ACC112 (cell line): ENCODE measurements at regions not wholly inside any gene's neighbourhood (a gene's known extent, or its start where the extent isn't known, plus 50 kb on each side); places are given as distances from the start of the nearest gene placed in this dataset.

Source experiments
- H2AFZ ChIP-seq: fragments of 200-600 bp; sonication (generic); one replicate; pipeline ENCODE4 v1.6.0; 2017; ENCODE audit warnings: antibody characterized with exemption, low read length; ENCODE audit not compliant: unreplicated experiment
- H3K27ac ChIP-seq: fragments of 200-600 bp; sonication (generic); 2 replicates; pipeline ENCODE4 v1.5.1; 2014; ENCODE audit warnings: low read depth, mild to moderate bottlenecking, antibody characterized with exemption, low read length, moderate library complexity
- H3K27me3 ChIP-seq: fragments of 200-600 bp; sonication (generic); 2 replicates; pipeline ENCODE4 v1.6.1; 2014; ENCODE audit warnings: mild to moderate bottlenecking, antibody characterized with exemption, low read length, moderate library complexity, mixed read lengths; ENCODE audit not compliant: insufficient read depth
- H3K36me3 ChIP-seq: fragments of 200-600 bp; sonication (generic); 2 replicates; pipeline ENCODE4 v1.6.1; 2016; ENCODE audit warnings: mild to moderate bottlenecking, antibody characterized with exemption, low read length, moderate library complexity, mixed read lengths; ENCODE audit not compliant: insufficient read depth
- H3K4me1 ChIP-seq: fragments of 200-600 bp; sonication (generic); one replicate; pipeline ENCODE4 v1.6.1; 2016; ENCODE audit warnings: low read length, mixed read lengths; ENCODE audit not compliant: insufficient read depth, unreplicated experiment, control insufficient read depth
- H3K4me3 ChIP-seq: fragments of 200-600 bp; sonication (generic); 2 replicates; pipeline ENCODE4 v1.5.1; 2014; ENCODE audit warnings: mild to moderate bottlenecking, low read depth, low read length
- H3K79me2 ChIP-seq: fragments of 200-600 bp; sonication (generic); one replicate; pipeline ENCODE4 v1.6.0; 2016; ENCODE audit warnings: low read length; ENCODE audit not compliant: control insufficient read depth, unreplicated experiment, insufficient read depth

DNA sequence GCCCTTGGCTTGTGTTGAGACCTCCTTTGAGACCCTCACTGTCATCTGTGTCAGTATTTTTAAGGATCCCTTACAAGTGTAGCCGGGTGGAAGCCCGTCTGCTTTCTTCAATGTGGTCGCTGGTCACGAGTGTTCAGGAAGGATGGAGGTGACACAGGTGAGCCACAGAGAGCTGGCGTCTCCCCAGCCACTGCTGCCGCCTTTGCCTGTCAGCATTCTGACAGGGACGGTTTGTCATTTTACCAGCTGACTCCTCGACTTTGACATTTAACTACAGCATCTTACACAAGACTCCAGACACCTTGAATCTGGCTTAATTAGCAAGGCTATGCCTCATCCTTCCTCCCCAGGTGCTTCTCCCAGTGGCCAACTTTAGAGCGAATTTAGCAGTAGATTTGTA is 56.3 kb upstream of the MPHOSPH6 start:
- no peak overlapping the region for H2AFZ ChIP-seq
- no peaks in the 10 kb centered on the region for H3K4me1 ChIP-seq
- no peaks in the 10 kb centered on the region for H3K36me3 ChIP-seq
- H3K27ac ChIP-seq = no peak overlapping the region
- peaks cover 41% of the 10 kb centered on the region; the same call in 1 of the 2 replicates for H3K27me3 ChIP-seq
- no peaks in the 10 kb centered on the region for H3K79me2 ChIP-seq
- no peak overlapping the region for H3K4me3 ChIP-seq

DNA sequence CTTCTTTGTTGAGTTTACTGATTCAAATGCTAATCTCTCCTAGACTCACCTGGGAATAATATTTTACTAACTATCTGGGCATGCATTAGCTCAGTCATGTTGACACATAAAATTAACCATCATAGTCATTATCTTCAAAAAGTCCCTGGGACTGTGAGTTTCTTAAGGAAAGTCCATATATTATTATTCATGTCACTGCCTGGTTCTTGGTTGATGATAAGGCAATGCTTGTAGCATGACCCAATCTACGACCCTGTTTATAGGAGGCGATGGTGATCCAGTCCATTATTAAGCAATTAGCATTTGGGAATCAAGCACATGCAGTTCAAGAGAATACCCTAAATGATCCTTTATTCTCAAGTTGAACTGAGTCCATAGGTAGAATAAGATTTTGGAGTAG is 54.8 kb upstream of the MPHOSPH6 start:
- Histone ChIP-seq H3K27ac (no peak overlapping the region), H3K4me3 (no peak overlapping the region), H3K79me2 (no peaks in the 10 kb centered on the region), H3K27me3 (peaks cover 36% of the 10 kb centered on the region; the same call in 1 of the 2 replicates), H3K36me3 (no peaks in the 10 kb centered on the region), H3K4me1 (no peaks in the 10 kb centered on the region), H2AFZ (no peak overlapping the region)

DNA sequence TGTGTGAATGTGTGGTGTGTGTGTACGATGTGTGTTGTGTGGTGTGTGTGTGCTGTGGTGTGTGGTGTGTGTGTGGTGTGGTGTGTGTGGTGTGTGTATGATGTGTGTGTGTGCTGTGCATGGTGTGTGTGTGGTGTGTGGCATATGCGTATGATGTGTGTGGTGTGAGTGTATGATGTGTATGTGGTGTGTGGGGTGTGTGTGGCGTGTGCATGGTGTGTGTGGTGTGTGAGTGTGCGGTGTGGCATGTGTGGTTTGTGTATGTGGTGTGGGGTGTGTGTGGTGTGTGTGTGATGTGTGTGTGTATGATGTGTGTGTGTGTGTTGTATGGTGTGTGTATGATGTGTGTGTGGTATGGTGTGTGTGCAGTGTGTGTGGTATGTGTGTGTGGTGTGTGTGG is 50.5 kb upstream of the MPHOSPH6 start:
- no peaks in the 10 kb centered on the region for H3K4me1 ChIP-seq
- H3K27me3 ChIP-seq = peaks cover 27% of the 10 kb centered on the region; the same call in 1 of the 2 replicates
- H2AFZ ChIP-seq = no peak overlapping the region
- H3K27ac ChIP-seq = no peak overlapping the region
- H3K4me3 ChIP-seq = no peak overlapping the region
- H3K79me2 ChIP-seq = no peaks in the 10 kb centered on the region
- no peaks in the 10 kb centered on the region for H3K36me3 ChIP-seq
